ENCODE measurements at regions not wholly inside any gene's neighbourhood (a gene's known extent, or its start where the extent isn't known, plus 50 kb on each side); places are given as distances from the start of the nearest gene placed in this dataset.

GRCh38 chr3:197407053-197407452 is 108.6 kb upstream of the DLG1 start:
- FAIRE-seq (no peak), DNase-seq (ENCODE audit: low read depth, low spot score) (no peak), ATAC-seq (no peak)
- H3K4me2 ChIP-seq (ENCODE audit: control insufficient read depth, insufficient read depth), result no peak overlapping the region
- no peaks in the 10 kb centered on the region for H3K27me3 ChIP-seq (replicated peaks in 1 of 2; ENCODE audit: control insufficient read depth in 2 of 2, insufficient read depth in 2 of 2, low read length in 1 of 2)
- intact Hi-C loops (cut with micrococcal nuclease; ENCODE audit: unreplicated experiment), result no loop called here
- no peaks in the 10 kb centered on the region for H4K20me1 ChIP-seq (ENCODE audit: control insufficient read depth, insufficient read depth)
- SMC1A ChIA-PET (ENCODE audit: uncharacterized antibody, unreplicated experiment), result interaction anchor here (1.5 to 2.0 kb wide), 2 partner anchors 8 to 11 kb away, joined by 5 to 6 read pairs; no protein-coding TSS in a partner anchor
- CTCF ChIA-PET, result no interaction called here
- no peaks in the 10 kb centered on the region for H3K4me1 ChIP-seq (ENCODE audit: control insufficient read depth, insufficient read depth, low read length)
- H3K4me3 ChIP-seq, result no peak overlapping the region
- H3K36me3 ChIP-seq (ENCODE audit: control insufficient read depth in 2 of 2, insufficient read depth in 2 of 2, low read length in 1 of 2), result no peaks in the 10 kb centered on the region
- BruUV-seq (replicated peaks), result no TSS peak
- H3K79me2 ChIP-seq (ENCODE audit: control insufficient read depth, insufficient read depth, low read length), result no peaks in the 10 kb centered on the region
- no peak overlapping the region for H3K9ac ChIP-seq (ENCODE audit: control insufficient read depth, insufficient read depth, low read length)
- POLR2A ChIA-PET, result no interaction called here
- no peaks in the 10 kb centered on the region; the same call in 2 of the 3 replicates for H3K9me3 ChIP-seq (replicated peaks; ENCODE audit: control insufficient read depth, insufficient read depth, low read length)
- TF ChIP-seq TAF1 (IDR thresholded peaks at IDR 0.05; ENCODE audit: borderline replicate concordance, low read depth, low read length) (no peak), BCL11A (IDR thresholded peaks at IDR 0.05; ENCODE audit: low read depth, low read length) (no peak), SREBF2 (IDR thresholded peaks at IDR 0.05; ENCODE audit: low read length) (no peak), MYB (IDR thresholded peaks at IDR 0.05; ENCODE audit: borderline replicate concordance, low read depth, low read length) (no peak), ZNF274 (IDR thresholded peaks at IDR 0.05; ENCODE audit: insufficient read depth, insufficient read length) (no peak), TCF3 (IDR thresholded peaks at IDR 0.05; ENCODE audit: borderline replicate concordance, insufficient read depth, low read depth, low read length) (no peak), MEF2A (IDR thresholded peaks at IDR 0.05; ENCODE audit: insufficient read depth, low read depth, low read length) (no peak)
- TF ChIP-seq, protein P1, sequence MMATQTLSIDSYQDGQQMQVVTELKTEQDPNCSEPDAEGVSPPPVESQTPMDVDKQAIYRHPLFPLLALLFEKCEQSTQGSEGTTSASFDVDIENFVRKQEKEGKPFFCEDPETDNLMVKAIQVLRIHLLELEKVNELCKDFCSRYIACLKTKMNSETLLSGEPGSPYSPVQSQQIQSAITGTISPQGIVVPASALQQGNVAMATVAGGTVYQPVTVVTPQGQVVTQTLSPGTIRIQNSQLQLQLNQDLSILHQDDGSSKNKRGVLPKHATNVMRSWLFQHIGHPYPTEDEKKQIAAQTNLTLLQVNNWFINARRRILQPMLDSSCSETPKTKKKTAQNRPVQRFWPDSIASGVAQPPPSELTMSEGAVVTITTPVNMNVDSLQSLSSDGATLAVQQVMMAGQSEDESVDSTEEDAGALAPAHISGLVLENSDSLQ (IDR thresholded peaks at IDR 0.05), result no peak
- H3K27ac ChIP-seq (ENCODE audit: control insufficient read depth, insufficient read depth), result no peak overlapping the region
- in situ Hi-C loops (cut with MboI), result no loop called here
- H2AFZ ChIP-seq (ENCODE audit: control insufficient read depth, low read depth, low read length), result no peak overlapping the region
- WGBS (ENCODE audit: insufficient coverage, insufficient replicate concordance, low lambda C conversion rate, missing lambda C conversion rate), result 60% methylated on average over 15 of the region's 15 CpGs
- RAD21 ChIA-PET (ENCODE audit: unreplicated experiment), result no interaction called here

DNA sequence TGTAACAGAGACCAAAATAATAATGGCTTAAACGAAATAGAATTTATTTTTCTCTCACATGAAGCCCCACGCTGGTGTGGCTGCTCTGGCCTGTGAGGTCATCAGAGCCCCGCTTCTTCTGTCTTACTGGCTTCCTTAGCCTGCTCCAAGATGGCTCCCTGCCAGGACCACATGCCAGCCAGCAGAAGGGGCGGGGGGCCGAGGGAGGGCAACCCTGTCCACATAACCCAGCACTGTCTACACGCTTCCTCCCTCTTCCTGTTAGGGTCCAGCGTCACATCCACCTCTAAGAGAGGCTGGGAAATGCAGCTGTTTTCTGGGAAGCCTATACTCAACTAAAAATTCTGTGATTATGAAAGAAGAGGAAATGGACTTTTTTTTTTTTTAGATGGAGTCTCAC is 107.9 kb upstream of the DLG1 start:
- no peak overlapping the region for H3K9ac ChIP-seq (ENCODE audit: control insufficient read depth, insufficient read depth, low read length)
- SMC1A ChIA-PET (ENCODE audit: uncharacterized antibody, unreplicated experiment), result no interaction called here
- intact Hi-C loops (cut with micrococcal nuclease; ENCODE audit: unreplicated experiment) (no loop called here), in situ Hi-C loops (cut with MboI) (no loop called here)
- H3K27me3 ChIP-seq (replicated peaks in 1 of 2; ENCODE audit: control insufficient read depth in 2 of 2, insufficient read depth in 2 of 2, low read length in 1 of 2), result no peaks in the 10 kb centered on the region
- WGBS (ENCODE audit: insufficient coverage, insufficient replicate concordance, low lambda C conversion rate, missing lambda C conversion rate), result 21% methylated on average over 7 of the region's 7 CpGs
- no peaks in the 10 kb centered on the region for H3K4me1 ChIP-seq (ENCODE audit: control insufficient read depth, insufficient read depth, low read length)
- H2AFZ ChIP-seq (ENCODE audit: control insufficient read depth, low read depth, low read length), result no peak overlapping the region
- FAIRE-seq (no peak), ATAC-seq (no peak), DNase-seq (ENCODE audit: low read depth, low spot score) (no peak)
- CTCF ChIA-PET, result interaction anchor here (0.7 kb wide), 1 partner anchor 95 kb away, joined by 3 read pairs; no protein-coding TSS in a partner anchor
- no peaks in the 10 kb centered on the region for H3K36me3 ChIP-seq (ENCODE audit: control insufficient read depth in 2 of 2, insufficient read depth in 2 of 2, low read length in 1 of 2)
- no peak overlapping the region for H3K27ac ChIP-seq (ENCODE audit: control insufficient read depth, insufficient read depth)
- no peak overlapping the region for H3K4me2 ChIP-seq (ENCODE audit: control insufficient read depth, insufficient read depth)
- H4K20me1 ChIP-seq (ENCODE audit: control insufficient read depth, insufficient read depth), result no peaks in the 10 kb centered on the region
- RAD21 ChIA-PET (ENCODE audit: unreplicated experiment), result no interaction called here
- no TSS peak for BruUV-seq (replicated peaks)
- no peaks in the 10 kb centered on the region; the same call in 2 of the 3 replicates for H3K9me3 ChIP-seq (replicated peaks; ENCODE audit: control insufficient read depth, insufficient read depth, low read length)
- POLR2A ChIA-PET, result no interaction called here
- no peak overlapping the region for H3K4me3 ChIP-seq
- no peaks in the 10 kb centered on the region for H3K79me2 ChIP-seq (ENCODE audit: control insufficient read depth, insufficient read depth, low read length)
- no peak for TF ChIP-seq HDAC2 (IDR thresholded peaks at IDR 0.05)
- TF ChIP-seq SMARCA5 (IDR thresholded peaks at IDR 0.05), result no peak
- TF ChIP-seq MYC (IDR thresholded peaks at IDR 0.05; ENCODE audit: insufficient read depth, insufficient read length, insufficient replicate concordance, low read length, severe bottlenecking), result no peak
- TF ChIP-seq ZNF274 (IDR thresholded peaks at IDR 0.05; ENCODE audit: insufficient read depth, insufficient read length), result no peak
- no peak for TF ChIP-seq HCFC1 (IDR thresholded peaks at IDR 0.05; ENCODE audit: low read length)
- no peak for TF ChIP-seq SREBF2 (IDR thresholded peaks at IDR 0.05; ENCODE audit: low read length)
- TF ChIP-seq, protein P2, sequence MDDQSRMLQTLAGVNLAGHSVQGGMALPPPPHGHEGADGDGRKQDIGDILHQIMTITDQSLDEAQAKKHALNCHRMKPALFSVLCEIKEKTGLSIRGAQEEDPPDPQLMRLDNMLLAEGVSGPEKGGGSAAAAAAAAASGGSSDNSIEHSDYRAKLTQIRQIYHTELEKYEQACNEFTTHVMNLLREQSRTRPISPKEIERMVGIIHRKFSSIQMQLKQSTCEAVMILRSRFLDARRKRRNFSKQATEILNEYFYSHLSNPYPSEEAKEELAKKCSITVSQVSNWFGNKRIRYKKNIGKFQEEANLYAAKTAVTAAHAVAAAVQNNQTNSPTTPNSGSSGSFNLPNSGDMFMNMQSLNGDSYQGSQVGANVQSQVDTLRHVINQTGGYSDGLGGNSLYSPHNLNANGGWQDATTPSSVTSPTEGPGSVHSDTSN (IDR thresholded peaks at IDR 0.05; ENCODE audit: insufficient replicate concordance, low read depth, low read length), result no peak
- no peak for TF ChIP-seq NFYB (IDR thresholded peaks at IDR 0.05; ENCODE audit: insufficient read depth, low read depth, low read length)
- no peak for TF ChIP-seq DPF2 (IDR thresholded peaks at IDR 0.05)
- TF ChIP-seq MTA3 (IDR thresholded peaks at IDR 0.05; ENCODE audit: borderline replicate concordance, low read length), result no peak
- TF ChIP-seq TAF1 (IDR thresholded peaks at IDR 0.05; ENCODE audit: borderline replicate concordance, low read depth, low read length), result no peak
- no peak for TF ChIP-seq SREBF1 (IDR thresholded peaks at IDR 0.05; ENCODE audit: low read length)

All from GM12878 (cell line).